OCI-LY7 (cell line): ENCODE measurements at regions not wholly inside any gene's neighbourhood (a gene's known extent, or its start where the extent isn't known, plus 50 kb on each side); places are given as distances from the start of the nearest gene placed in this dataset.

Experiments
- EZH2phosphoT487 ChIP-seq: fragments of 200-600 bp; sonication (generic); IDR thresholded peaks from 2 replicates; pipeline ENCODE4 v1.6.1; 2018; ENCODE audit warnings: low read depth, borderline replicate concordance, mild to moderate bottlenecking, mixed run types, antibody characterized with exemption, low read length, moderate library complexity, mixed read lengths
- TF ChIP-seq, protein P1 (sequence below): fragments of 200-600 bp; sonication (generic); conservative IDR thresholded peaks from 2 replicates; pipeline ENCODE4 v1.5.1; 2014; ENCODE audit warnings: mild to moderate bottlenecking, antibody characterized with exemption, low read length, moderate library complexity, mixed read lengths

DNA sequence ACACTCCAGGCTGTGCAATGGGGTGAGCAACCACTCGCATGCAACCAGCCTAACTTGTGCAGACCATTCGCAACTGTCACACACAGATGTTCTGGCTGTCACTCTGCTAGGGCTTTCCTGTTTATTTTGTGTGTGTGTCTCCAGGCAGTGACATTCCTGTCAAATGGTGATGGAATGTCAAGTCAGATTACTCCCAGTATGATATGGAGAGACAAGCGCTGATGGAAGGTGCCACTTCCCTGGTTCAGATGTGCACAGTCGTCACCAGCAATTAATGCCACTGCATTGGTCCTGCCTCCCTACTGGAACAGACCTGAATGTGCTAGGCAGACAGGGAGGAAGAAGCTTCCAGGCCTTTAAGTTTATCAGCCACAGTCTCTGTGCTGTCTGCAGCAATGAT, 442.4 kb upstream of the ISX start:
- TF ChIP-seq, protein P1, sequence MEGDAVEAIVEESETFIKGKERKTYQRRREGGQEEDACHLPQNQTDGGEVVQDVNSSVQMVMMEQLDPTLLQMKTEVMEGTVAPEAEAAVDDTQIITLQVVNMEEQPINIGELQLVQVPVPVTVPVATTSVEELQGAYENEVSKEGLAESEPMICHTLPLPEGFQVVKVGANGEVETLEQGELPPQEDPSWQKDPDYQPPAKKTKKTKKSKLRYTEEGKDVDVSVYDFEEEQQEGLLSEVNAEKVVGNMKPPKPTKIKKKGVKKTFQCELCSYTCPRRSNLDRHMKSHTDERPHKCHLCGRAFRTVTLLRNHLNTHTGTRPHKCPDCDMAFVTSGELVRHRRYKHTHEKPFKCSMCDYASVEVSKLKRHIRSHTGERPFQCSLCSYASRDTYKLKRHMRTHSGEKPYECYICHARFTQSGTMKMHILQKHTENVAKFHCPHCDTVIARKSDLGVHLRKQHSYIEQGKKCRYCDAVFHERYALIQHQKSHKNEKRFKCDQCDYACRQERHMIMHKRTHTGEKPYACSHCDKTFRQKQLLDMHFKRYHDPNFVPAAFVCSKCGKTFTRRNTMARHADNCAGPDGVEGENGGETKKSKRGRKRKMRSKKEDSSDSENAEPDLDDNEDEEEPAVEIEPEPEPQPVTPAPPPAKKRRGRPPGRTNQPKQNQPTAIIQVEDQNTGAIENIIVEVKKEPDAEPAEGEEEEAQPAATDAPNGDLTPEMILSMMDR: no peak
- no peak for TF ChIP-seq EZH2phosphoT487
